ENCODE measurements at regions not wholly inside any gene's neighbourhood (a gene's known extent, or its start where the extent isn't known, plus 50 kb on each side); places are given as distances from the start of the nearest gene placed in this dataset.

DNA sequence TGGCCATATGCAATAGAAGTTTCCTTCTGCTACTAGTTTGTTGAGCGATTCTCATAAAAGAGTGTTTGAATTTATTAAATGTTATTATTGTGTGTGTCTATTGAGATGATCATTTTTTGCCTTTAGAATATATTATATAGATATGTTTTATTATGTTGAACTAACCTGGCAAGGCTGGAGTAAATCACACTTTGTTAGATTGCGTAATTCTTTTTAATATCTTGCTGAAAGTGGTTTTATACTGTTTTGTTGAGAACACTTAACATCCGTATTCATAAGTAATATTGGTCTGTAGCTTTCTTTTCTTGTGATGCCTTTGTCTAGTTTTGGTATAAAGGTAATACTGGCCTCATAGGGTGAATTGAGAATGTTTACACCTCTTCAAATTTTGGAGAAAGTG lies 574.3 kb upstream of the PCDH20 start:
- Histone ChIP-seq H3K4ac (ENCODE audit: low read depth, low read length) (no peak overlapping the region), H3K23ac (ENCODE audit: insufficient read length, low read depth, low read length) (no peak overlapping the region), H4K8ac (replicated peaks; ENCODE audit: insufficient read length, low read depth, low read length) (no peak overlapping the region), H2AFZ (ENCODE audit: low read length) (no peak overlapping the region), H3K27me3 (ENCODE audit: insufficient read depth, low read length) (no peaks in the 10 kb centered on the region), H3K14ac (ENCODE audit: insufficient read depth, low read length) (no peak overlapping the region), H3K27ac (ENCODE audit: insufficient read length, low read depth, low read length) (no peak overlapping the region), H3K9me3 (ENCODE audit: control insufficient read depth, low read depth, low read length) (no peaks in the 10 kb centered on the region), H3T11ph (ENCODE audit: low read length) (no peak overlapping the region), H2AK5ac (ENCODE audit: insufficient read length, low read length) (no peak overlapping the region), H2BK15ac (ENCODE audit: low read depth, low read length) (no peak overlapping the region), H3K4me2 (ENCODE audit: insufficient read depth, insufficient read length, low read length) (no peak overlapping the region), H3K23me2 (ENCODE audit: insufficient read length, low read depth, low read length, poor library complexity, severe bottlenecking) (no peaks in the 10 kb centered on the region), H2BK120ac (ENCODE audit: low read depth, low read length, poor library complexity, severe bottlenecking) (no peak overlapping the region), H3K9ac (ENCODE audit: extremely low read depth, insufficient read length, low read length) (no peak overlapping the region), H2BK12ac (ENCODE audit: insufficient read length, low read depth, low read length) (no peak overlapping the region), H2BK5ac (ENCODE audit: insufficient read length, low read length) (no peak overlapping the region), H3K79me1 (ENCODE audit: insufficient read depth, low read depth, low read length, poor library complexity, severe bottlenecking) (no peaks in the 10 kb centered on the region), H4K20me1 (ENCODE audit: control insufficient read depth, insufficient read depth, insufficient read length) (no peaks in the 10 kb centered on the region), H2BK20ac (ENCODE audit: low read depth, low read length, poor library complexity, severe bottlenecking) (no peak overlapping the region), H4K91ac (ENCODE audit: insufficient read length, low read depth, low read length) (no peak overlapping the region), H3K4me1 (ENCODE audit: insufficient read depth, low read length) (no peaks in the 10 kb centered on the region), H3K79me2 (ENCODE audit: insufficient read depth, low read length) (no peaks in the 10 kb centered on the region), H3K18ac (ENCODE audit: insufficient read length, low read depth, low read length) (no peak overlapping the region), H3K56ac (ENCODE audit: insufficient read length, low read depth, low read length) (no peak overlapping the region), H4K5ac (ENCODE audit: insufficient read length, low read depth, low read length) (no peak overlapping the region)
- Mint-ChIP-seq H3K9me3 (no peaks in the 10 kb centered on the region), H3K27me3 (ENCODE audit: low read depth) (no peaks in the 10 kb centered on the region), H3K4me1 (no peaks in the 10 kb centered on the region), H3K4me3 (no peak overlapping the region), H3K27ac (no peak overlapping the region), H3K36me3 (ENCODE audit: insufficient read depth in 1 of 3, low read depth in 3 of 3) (no peaks in the 10 kb centered on the region)
- DNase-seq: no peak
- WGBS (ENCODE audit: extremely low coverage, insufficient read length, low lambda C conversion rate): no CpG with 5 or more reads among the region's 3 CpGs
- TF ChIP-seq, protein P1, sequence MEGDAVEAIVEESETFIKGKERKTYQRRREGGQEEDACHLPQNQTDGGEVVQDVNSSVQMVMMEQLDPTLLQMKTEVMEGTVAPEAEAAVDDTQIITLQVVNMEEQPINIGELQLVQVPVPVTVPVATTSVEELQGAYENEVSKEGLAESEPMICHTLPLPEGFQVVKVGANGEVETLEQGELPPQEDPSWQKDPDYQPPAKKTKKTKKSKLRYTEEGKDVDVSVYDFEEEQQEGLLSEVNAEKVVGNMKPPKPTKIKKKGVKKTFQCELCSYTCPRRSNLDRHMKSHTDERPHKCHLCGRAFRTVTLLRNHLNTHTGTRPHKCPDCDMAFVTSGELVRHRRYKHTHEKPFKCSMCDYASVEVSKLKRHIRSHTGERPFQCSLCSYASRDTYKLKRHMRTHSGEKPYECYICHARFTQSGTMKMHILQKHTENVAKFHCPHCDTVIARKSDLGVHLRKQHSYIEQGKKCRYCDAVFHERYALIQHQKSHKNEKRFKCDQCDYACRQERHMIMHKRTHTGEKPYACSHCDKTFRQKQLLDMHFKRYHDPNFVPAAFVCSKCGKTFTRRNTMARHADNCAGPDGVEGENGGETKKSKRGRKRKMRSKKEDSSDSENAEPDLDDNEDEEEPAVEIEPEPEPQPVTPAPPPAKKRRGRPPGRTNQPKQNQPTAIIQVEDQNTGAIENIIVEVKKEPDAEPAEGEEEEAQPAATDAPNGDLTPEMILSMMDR (conservative IDR thresholded peaks at IDR 0.05): no peak
